Fibroblast of mammary gland (primary cell): ENCODE measurements at regions not wholly inside any gene's neighbourhood (a gene's known extent, or its start where the extent isn't known, plus 50 kb on each side); places are given as distances from the start of the nearest gene placed in this dataset.
A peak's percentile ranks its signal among the peaks of the same experiment; 100 is the strongest.

Experiments
- DNase-seq: peaks from one replicate; pipeline ENCODE4 v3.0.0-alpha.2; 2010; ENCODE audit warnings: low read depth
- H3K4me3 ChIP-seq: 2 replicates; pipeline ENCODE4 v1.5.1; 2011; ENCODE audit warnings: low read depth, mild to moderate bottlenecking, low read length, moderate library complexity; ENCODE audit not compliant: control insufficient read depth
- TF ChIP-seq, protein P1 (sequence below): conservative IDR thresholded peaks from 2 replicates; pipeline ENCODE4 v1.5.1; 2011; ENCODE audit warnings: low read depth, low read length, inconsistent platforms; ENCODE audit not compliant: control insufficient read depth, insufficient read depth

DNA sequence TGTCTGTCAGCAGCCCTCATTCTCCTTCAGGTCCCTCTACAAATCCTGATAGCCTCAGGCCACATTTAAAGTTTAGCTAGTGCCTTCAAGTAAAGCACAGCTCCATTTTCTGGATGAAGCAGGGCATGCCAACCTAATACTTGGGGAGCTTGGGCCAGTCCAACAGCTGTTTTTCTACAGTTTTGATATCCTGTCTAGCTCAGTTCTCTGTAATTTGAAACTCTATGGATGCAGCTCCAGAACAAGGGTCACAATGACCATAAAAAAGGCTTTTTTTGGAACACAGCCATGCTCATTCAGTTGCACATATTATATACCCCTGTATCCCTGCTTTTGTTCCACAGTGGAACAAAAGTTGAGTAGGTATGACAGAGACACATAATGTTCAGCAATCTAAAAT, 373.5 kb downstream of the SUCLG1 start:
- H3K4me3 ChIP-seq, result no peak overlapping the region
- TF ChIP-seq, protein P1, sequence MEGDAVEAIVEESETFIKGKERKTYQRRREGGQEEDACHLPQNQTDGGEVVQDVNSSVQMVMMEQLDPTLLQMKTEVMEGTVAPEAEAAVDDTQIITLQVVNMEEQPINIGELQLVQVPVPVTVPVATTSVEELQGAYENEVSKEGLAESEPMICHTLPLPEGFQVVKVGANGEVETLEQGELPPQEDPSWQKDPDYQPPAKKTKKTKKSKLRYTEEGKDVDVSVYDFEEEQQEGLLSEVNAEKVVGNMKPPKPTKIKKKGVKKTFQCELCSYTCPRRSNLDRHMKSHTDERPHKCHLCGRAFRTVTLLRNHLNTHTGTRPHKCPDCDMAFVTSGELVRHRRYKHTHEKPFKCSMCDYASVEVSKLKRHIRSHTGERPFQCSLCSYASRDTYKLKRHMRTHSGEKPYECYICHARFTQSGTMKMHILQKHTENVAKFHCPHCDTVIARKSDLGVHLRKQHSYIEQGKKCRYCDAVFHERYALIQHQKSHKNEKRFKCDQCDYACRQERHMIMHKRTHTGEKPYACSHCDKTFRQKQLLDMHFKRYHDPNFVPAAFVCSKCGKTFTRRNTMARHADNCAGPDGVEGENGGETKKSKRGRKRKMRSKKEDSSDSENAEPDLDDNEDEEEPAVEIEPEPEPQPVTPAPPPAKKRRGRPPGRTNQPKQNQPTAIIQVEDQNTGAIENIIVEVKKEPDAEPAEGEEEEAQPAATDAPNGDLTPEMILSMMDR, result no peak
- DNase-seq, result no peak

DNA sequence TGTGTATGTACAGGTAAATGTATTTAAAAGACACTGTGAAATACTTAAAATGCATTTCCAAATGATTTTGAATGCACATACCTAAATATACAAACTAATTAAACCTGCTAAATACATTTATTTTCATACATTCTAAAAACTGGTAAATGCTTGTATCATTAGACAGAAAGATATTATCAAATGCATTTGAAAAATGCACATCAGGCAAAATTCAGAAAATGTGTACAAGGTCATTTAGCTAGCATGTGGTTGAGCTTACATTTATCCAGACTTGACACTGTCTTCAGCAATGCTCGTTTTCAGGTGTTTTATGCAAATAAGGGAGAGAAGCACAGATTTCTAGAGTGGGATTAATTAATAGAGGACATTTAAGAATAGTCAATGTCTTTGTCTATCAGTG, 374.2 kb downstream of the SUCLG1 start:
- no peak overlapping the region for H3K4me3 ChIP-seq
- DNase-seq, result no peak
- TF ChIP-seq, protein P1, result no peak

DNA sequence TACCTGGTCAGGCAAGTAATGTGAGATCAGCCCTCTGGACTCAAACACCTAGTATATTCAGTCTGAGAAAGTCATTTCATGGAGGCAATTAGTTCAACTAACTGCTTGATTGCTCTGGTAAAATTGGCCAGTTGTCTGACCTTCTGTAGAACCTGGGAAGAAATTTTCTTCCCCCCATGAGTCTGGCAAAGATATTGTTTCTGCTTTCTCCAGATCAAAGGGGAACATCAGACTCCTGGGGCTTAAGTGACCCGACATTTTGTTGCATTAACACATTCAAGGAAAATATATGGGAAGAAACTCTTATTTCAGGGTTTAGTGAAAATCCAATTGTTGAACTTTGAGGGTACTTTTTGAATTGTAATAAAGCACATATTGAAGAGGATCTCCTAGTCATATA, 375.1 kb downstream of the SUCLG1 start:
- DNase-seq, result no peak
- TF ChIP-seq, protein P1, result no peak
- H3K4me3 ChIP-seq, result no peak overlapping the region

DNA sequence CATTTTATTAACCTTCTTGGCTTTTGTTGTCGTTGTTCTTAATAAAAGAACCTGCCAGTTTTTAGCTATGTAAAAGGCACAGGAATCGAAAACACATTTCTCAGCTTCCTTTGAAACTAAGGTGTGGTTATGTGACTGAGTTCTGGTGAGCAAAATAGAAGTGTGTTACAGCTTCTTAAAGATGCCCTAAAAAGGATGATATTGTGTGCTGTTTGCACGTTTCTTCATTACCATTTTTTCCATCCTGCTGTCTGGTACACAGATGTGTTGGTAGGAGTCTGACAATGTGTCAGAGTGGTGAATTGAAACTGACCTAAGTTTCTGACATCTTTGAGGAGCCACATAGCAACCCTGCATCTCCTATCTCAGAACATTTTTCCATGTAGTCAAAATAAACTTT, 380.6 kb downstream of the SUCLG1 start:
- H3K4me3 ChIP-seq, result no peak overlapping the region
- TF ChIP-seq, protein P1, result no peak

DNA sequence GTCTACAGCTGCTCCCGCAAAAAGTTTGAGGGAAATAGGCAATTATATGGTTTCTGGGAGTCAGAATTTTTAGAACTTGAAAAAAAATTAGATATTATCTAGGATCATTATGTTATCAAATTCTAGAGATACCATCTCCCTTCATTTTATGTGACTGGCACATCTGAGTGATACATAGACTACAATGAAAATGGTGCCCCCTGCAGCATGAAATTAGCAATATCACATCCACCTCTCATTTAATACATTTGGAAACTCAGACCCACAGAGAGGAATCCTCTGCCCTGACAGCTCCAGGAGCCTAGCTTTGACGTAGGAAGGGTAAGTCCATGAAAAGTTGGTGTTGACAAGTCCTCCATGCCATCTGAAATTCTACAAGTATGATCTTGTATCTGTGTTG, 381.6 kb downstream of the SUCLG1 start:
- peak; percentile 0 for DNase-seq
- H3K4me3 ChIP-seq, result no peak overlapping the region
- TF ChIP-seq, protein P1, result peak; percentile 12

More for the DNA sequence above, 380.6 kb downstream of the SUCLG1 start:
- DNase-seq, result no peak

DNA sequence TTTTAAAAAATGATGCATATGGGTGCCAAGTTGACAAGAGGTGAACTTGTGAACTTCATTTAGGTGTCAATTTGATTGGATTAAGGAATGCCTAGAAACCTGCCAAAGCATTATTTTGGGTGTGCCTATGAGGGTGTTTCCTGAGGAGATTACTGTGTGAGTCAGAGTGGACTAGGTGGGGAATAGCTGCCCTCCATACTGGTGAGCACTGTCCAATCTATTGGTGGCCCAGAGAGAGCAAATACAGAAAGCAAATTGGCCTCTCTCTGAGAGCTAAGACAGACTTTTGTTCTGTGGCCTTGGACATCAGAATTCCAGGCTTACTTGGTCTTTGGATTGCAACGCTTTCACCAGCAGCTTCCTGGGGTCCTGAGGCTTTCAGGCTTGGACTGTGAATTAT, 388.0 kb downstream of the SUCLG1 start:
- TF ChIP-seq, protein P1, result no peak
- no peak for DNase-seq
- no peak overlapping the region for H3K4me3 ChIP-seq

DNA sequence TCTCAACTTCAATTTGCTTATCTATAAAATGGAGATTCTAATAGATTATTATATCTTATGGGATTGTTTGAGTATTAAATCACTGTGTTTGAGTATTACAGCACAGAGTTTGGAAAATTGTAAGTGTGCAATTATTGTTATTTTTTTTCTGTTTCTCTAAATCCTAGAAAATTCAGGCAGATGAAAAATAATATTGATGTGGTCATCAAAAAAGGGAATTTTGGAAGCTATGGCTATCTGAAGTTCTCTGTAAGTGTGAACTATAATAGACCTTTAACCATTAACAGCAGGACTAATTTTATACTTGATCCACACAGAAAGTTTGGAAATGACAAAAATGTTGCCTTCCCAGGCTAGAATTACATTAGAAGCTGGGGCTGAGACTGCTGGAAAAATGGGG, 393.2 kb downstream of the SUCLG1 start:
- no peak overlapping the region for H3K4me3 ChIP-seq
- TF ChIP-seq, protein P1, result no peak
- no peak for DNase-seq
